CD4-positive, alpha-beta T cell (primary cell): ENCODE measurements at regions not wholly inside any gene's neighbourhood (a gene's known extent, or its start where the extent isn't known, plus 50 kb on each side); places are given as distances from the start of the nearest gene placed in this dataset.

Experiments used
- ATAC-seq: fragments of 200-7000 bp; cut with Tn5 transposase; one replicate; pipeline ENCODE4 v1.10.0; 2022; ENCODE audit warnings: mild to moderate bottlenecking; ENCODE audit not compliant: poor library complexity
- CTCF ChIA-PET: fragments of 350-600 bp; sonication (Branson Sonifier 250); formaldehyde crosslinking; loops from one replicate; lab custom pipeline; 2021; ENCODE audit warnings: antibody characterized with exemption, inconsistent platforms; lab: Charles Lee
- POLR2A ChIA-PET: fragments of 350-600 bp; sonication (Branson Sonifier 250); formaldehyde crosslinking; loops from one replicate; lab custom pipeline; 2021; ENCODE audit warnings: antibody characterized with exemption, inconsistent platforms; lab: Charles Lee
- DNase-seq, 14 experiments: peaks; one replicate each; pipeline ENCODE4 v3.0.0-alpha.2; 2013 to 2020; ENCODE audit warnings: mixed read lengths in 2 of 14
- H3K27ac ChIP-seq, 2 donors: one replicate each; pipeline versions ENCODE4 v1.5.1 to v1.7.0; 2013; ENCODE audit warnings: low read length in 2 of 2, low read depth in 1 of 2, mild to moderate bottlenecking in 1 of 2
- H3K27me3 ChIP-seq, 2 experiments: 1 replicate in 1 of 2; 2 replicates in 1 of 2; pipeline versions ENCODE4 v1.6.1 to v1.7.0; 2013; ENCODE audit warnings: low read length in 2 of 2, control low read depth in 1 of 2, mild to moderate bottlenecking in 1 of 2, moderate library complexity in 1 of 2; ENCODE audit not compliant: insufficient read depth in 2 of 2, control insufficient read depth in 1 of 2
- H3K36me3 ChIP-seq: one replicate; pipeline ENCODE4 v1.6.1; 2013; ENCODE audit warnings: low read length, control low read depth; ENCODE audit not compliant: insufficient read depth
- H3K4me1 ChIP-seq: one replicate; pipeline ENCODE4 v1.6.1; 2013; ENCODE audit warnings: low read length, control low read depth; ENCODE audit not compliant: insufficient read depth
- H3K4me3 ChIP-seq: one replicate; pipeline ENCODE4 v1.5.1; 2013; ENCODE audit warnings: mild to moderate bottlenecking, low read length, moderate library complexity
- H3K9me3 ChIP-seq, 2 experiments: 1 replicate in 1 of 2; 2 replicates in 1 of 2; pipeline versions ENCODE4 v1.6.1 to v1.7.0; 2013; ENCODE audit warnings: low read length in 2 of 2, mild to moderate bottlenecking in 2 of 2, control low read depth in 1 of 2, moderate library complexity in 1 of 2; ENCODE audit not compliant: control insufficient read depth in 1 of 2, insufficient read depth in 1 of 2
- H3K27ac Mint-ChIP-seq: one replicate; pipeline ENCODE4 v1.8.0; 2020; ENCODE audit warnings: mixed read lengths
- H3K27me3 Mint-ChIP-seq: one replicate; pipeline ENCODE4 v1.8.0; 2021; ENCODE audit warnings: mixed read lengths
- H3K36me3 Mint-ChIP-seq: one replicate; pipeline ENCODE4 v1.8.0; 2021; ENCODE audit warnings: low read depth, mixed read lengths
- H3K4me1 Mint-ChIP-seq: one replicate; pipeline ENCODE4 v1.8.0; 2021; ENCODE audit warnings: low read depth, mixed read lengths
- H3K4me3 Mint-ChIP-seq: one replicate; pipeline ENCODE4 v1.8.0; 2020; ENCODE audit warnings: mild to moderate bottlenecking, mixed read lengths
- H3K9me3 Mint-ChIP-seq: one replicate; pipeline ENCODE4 v1.8.0; 2020; ENCODE audit warnings: mixed read lengths
- CTCF ChIP-seq: fragments of 200-600 bp; IDR thresholded peaks from one replicate; pipeline ENCODE4 v1.8.0; 2022; ENCODE audit warnings: antibody characterized with exemption, mild to moderate bottlenecking
- intact Hi-C, 2 experiments: fragments of 100-400 bp; cut with DNase I in 1 of 2; cut with micrococcal nuclease in 1 of 2; formaldehyde crosslinking; loops; one replicate each; pipeline versions ENCODE4 v1.15.1 to v1.9.0; 2023 to 2025; cut with DNase I, micrococcal nuclease

GRCh38 chr3:194745422-194746184, 59.9 kb downstream of the FAM43A start:
- intact Hi-C loops: no loop called here
- peaks cover 0 to 3% of the 10 kb centered on the region in 2 experiments for H3K27me3 ChIP-seq
- no peak for TF ChIP-seq CTCF
- ATAC-seq (no peak), DNase-seq (no peak)
- no peaks in the 10 kb centered on the region for H3K4me1 ChIP-seq
- H3K27ac ChIP-seq: no peak overlapping the region
- CTCF ChIA-PET: no interaction called here
- POLR2A ChIA-PET: interaction anchor here (1.0 kb wide), 1 partner anchor 24 kb away, joined by 3 read pairs; no protein-coding TSS in a partner anchor
- H3K4me1 Mint-ChIP-seq: no peaks in the 10 kb centered on the region
- no peak overlapping the region for H3K27ac Mint-ChIP-seq
- H3K36me3 ChIP-seq: no peaks in the 10 kb centered on the region
- H3K4me3 Mint-ChIP-seq: no peak overlapping the region
- no peaks in the 10 kb centered on the region for H3K36me3 Mint-ChIP-seq
- H3K9me3 ChIP-seq: no peaks in the 10 kb centered on the region
- H3K4me3 ChIP-seq: no peak overlapping the region
- H3K27me3 Mint-ChIP-seq: peaks cover 14% of the 10 kb centered on the region
- H3K9me3 Mint-ChIP-seq: no peaks in the 10 kb centered on the region

DNA sequence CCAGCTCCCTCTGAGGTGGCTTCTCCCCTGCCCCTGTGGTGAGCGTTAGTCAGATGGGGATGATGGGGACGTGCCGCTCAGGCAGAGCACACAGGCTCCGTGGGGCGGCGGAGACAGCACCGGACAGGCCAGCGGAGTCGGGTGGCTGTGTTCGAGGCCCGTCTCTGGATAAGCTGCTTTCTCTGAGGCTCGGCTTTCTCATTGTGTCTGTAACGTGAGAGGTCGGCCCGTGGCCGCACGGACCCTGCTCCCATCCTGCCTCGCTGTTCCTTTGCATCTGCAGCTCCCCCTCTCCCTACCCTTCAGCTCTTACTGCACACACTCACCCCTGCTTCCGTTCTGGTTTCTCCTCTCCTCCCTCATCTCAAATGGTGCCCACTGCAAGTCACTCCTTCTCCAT, 62.5 kb downstream of the FAM43A start:
- Mint-ChIP-seq H3K27ac (no peak overlapping the region), H3K4me3 (no peak overlapping the region), H3K9me3 (no peaks in the 10 kb centered on the region), H3K27me3 (peaks cover 8% of the 10 kb centered on the region), H3K36me3 (no peaks in the 10 kb centered on the region), H3K4me1 (no peaks in the 10 kb centered on the region)
- ATAC-seq (no peak), DNase-seq (no peak)
- H3K9me3 ChIP-seq: no peaks in the 10 kb centered on the region
- intact Hi-C loops: no loop called here
- ChIA-PET POLR2A (no interaction called here), CTCF (interaction anchor here (0.6 kb wide), 1 partner anchor 39 kb away, joined by 3 read pairs; no protein-coding TSS in a partner anchor)
- H3K36me3 ChIP-seq: no peaks in the 10 kb centered on the region
- no peak overlapping the region for H3K27ac ChIP-seq
- H3K4me3 ChIP-seq: no peak overlapping the region
- no peaks in the 10 kb centered on the region for H3K4me1 ChIP-seq
- TF ChIP-seq CTCF: no peak
- H3K27me3 ChIP-seq: no peaks in the 10 kb centered on the region

- no peaks in the 10 kb centered on the region for H3K4me1 ChIP-seq
- Mint-ChIP-seq H3K4me3 (no peak overlapping the region), H3K9me3 (no peaks in the 10 kb centered on the region), H3K36me3 (no peaks in the 10 kb centered on the region), H3K4me1 (no peaks in the 10 kb centered on the region), H3K27me3 (no peaks in the 10 kb centered on the region), H3K27ac (no peak overlapping the region)
- DNase-seq: no peak
- no peak for TF ChIP-seq CTCF
- no peak overlapping the region for H3K27ac ChIP-seq
- no peaks in the 10 kb centered on the region for H3K27me3 ChIP-seq
- no peaks in the 10 kb centered on the region for H3K36me3 ChIP-seq
- CTCF ChIA-PET: no interaction called here
- intact Hi-C loops: no loop called here
- POLR2A ChIA-PET: no interaction called here
- H3K4me3 ChIP-seq: no peak overlapping the region
- ATAC-seq: no peak
- no peaks in the 10 kb centered on the region for H3K9me3 ChIP-seq
Measured at GRCh38 chr3:194749631-194750490, 64.2 kb downstream of the FAM43A start.
